Skeletal muscle tissue (tissue), 3 donors: ENCODE measurements at regions not wholly inside any gene's neighbourhood (a gene's known extent, or its start where the extent isn't known, plus 50 kb on each side); places are given as distances from the start of the nearest gene placed in this dataset.

Experiments
- H3K27ac ChIP-seq: one replicate; pipeline ENCODE4 v1.7.0; 2013; ENCODE audit warnings: mild to moderate bottlenecking, low read depth, low read length, inconsistent platforms
- H3K27me3 ChIP-seq, 3 donors: one replicate each; pipeline ENCODE4 v1.7.0; 2013; ENCODE audit warnings: low read length in 3 of 3; ENCODE audit not compliant: control insufficient read depth in 3 of 3, insufficient read depth in 3 of 3
- H3K36me3 ChIP-seq, 3 donors: one replicate each; pipeline ENCODE4 v1.7.0; 2013; ENCODE audit warnings: low read length in 3 of 3; ENCODE audit not compliant: control insufficient read depth in 3 of 3, insufficient read depth in 3 of 3
- H3K4me1 ChIP-seq, 3 donors: one replicate each; pipeline ENCODE4 v1.7.0; 2013; ENCODE audit warnings: low read length in 3 of 3, mild to moderate bottlenecking in 3 of 3; ENCODE audit not compliant: control insufficient read depth in 3 of 3, insufficient read depth in 3 of 3
- H3K4me3 ChIP-seq, 3 donors: one replicate each; pipeline ENCODE4 v1.7.0; 2013; ENCODE audit warnings: low read length in 3 of 3
- H3K9ac ChIP-seq, 3 donors: one replicate each; pipeline ENCODE4 v1.7.0; 2013; ENCODE audit warnings: low read length in 3 of 3, mild to moderate bottlenecking in 3 of 3, moderate library complexity in 2 of 3, low read depth in 1 of 3
- H3K9me3 ChIP-seq, 3 donors: one replicate each; pipeline ENCODE4 v1.7.0; 2013; ENCODE audit warnings: low read length in 3 of 3; ENCODE audit not compliant: control insufficient read depth in 3 of 3
- donor health status: Osteomylitis.

DNA sequence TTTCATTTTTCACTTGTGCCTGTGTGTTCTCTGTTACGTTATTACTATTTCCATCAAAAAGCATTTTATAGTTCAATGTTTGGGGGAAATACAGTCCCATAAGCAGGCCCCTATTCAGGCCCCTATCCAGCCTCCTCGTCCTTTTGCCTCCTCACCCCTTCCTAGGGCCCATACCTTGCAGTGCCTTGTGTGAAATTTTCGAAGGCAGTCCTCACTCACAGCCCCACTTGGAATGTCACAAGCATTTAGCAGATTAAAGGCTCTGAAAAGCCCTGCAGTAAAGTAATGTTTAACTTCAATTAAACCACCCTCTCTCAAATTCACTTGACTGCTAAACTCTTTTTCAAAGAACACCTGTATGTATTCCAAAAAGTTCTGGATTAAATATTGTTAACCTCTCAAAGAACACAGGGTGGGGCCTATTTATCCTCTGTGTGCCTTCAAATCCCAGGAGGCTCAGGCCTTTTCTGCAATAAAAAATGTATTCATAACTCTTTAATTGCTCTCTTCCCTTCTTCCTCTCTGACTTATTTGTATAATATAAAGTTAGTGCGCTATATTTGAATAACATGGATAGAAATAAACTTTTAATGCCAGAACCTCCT is 202.5 kb downstream of the FOXA2 start:
- H3K9ac ChIP-seq, result no peak overlapping the region
- H3K4me3 ChIP-seq, result no peak overlapping the region
- H3K9me3 ChIP-seq, result no peaks in the 10 kb centered on the region
- no peak overlapping the region for H3K27ac ChIP-seq
- H3K4me1 ChIP-seq, result peaks cover 0 to 8% (median 4%) of the 10 kb centered on the region in 3 donors
- H3K36me3 ChIP-seq, result no peaks in the 10 kb centered on the region
- no peaks in the 10 kb centered on the region for H3K27me3 ChIP-seq

DNA sequence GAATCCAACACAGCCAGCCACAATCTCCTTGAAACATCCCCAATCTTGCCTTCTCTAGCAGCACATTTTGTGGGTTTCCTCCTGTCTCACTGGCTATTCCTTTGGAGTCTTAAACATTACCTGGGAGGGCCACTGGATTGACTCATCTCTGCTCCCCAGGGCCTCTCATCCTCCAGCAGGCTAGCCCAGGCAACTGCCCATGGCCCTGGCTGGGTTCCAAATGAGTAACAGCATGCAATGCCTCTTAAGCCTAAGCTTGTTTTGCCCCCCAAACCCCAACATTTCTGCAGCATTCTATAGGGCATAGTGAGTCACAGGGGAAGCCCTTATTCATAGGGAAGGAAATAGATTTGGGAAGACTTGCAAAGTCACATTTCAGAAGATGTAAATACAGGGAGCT is 204.9 kb downstream of the FOXA2 start:
- H3K36me3 ChIP-seq, result no peaks in the 10 kb centered on the region
- no peak overlapping the region for H3K27ac ChIP-seq

DNA sequence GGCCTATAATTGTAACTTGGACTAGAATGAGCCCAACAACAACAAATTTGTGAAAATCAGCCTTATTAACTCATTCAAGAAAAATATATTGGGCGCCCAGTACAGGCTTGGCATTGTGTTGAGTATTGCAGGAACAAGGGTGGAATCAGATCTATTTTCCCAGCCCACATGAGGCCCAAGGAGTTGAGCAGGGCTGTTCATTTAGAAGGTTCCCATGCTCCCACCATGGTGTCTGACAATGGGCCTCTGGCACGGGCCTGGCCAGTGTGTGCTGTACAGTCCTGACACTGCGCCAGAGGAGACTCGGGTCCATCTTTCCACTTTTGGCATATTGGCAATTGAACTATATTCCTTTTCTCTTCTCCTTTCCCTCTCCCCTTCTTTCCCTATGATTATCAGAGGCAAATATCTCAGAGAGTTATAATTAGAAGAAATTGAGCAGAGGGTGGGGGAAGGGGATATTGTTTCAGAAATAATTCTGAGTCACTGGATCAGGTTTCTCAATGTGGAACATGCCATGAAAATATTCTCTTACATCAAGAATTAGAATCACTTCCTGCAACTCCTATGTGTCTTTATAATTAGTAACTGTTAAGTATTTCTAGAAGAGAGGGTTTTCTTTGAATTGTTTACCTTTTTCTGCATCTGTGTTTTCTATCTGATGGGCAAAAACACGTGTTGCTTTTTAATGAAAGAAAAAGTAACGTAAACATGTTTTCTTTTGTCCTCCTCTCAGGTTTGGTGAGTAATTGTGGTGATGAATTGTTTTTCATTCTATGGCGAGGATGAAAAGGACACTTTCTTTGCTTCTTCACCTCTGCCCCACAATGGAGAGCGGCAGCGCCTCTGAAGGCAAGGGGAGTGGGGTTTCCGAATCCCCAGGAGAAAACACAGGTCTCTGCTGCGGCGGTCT is 209.4 kb downstream of the FOXA2 start:
- H3K9ac ChIP-seq, result peak overlapping the region in 1 of 3 donors; percentile 27
- peak overlapping the region in 2 of 3 donors; percentile 15 to 45 for H3K4me3 ChIP-seq
- H3K36me3 ChIP-seq, result no peaks in the 10 kb centered on the region
- peak overlapping the region; percentile 71 for H3K27ac ChIP-seq
- peaks cover 25 to 44% (median 34%) of the 10 kb centered on the region in 3 donors for H3K4me1 ChIP-seq
- no peaks in the 10 kb centered on the region for H3K9me3 ChIP-seq
- H3K27me3 ChIP-seq, result peaks cover 0 to 2% (median 0%) of the 10 kb centered on the region in 3 donors

More for the DNA sequence above, 204.9 kb downstream of the FOXA2 start:
- H3K4me1 ChIP-seq, result peaks cover 7 to 19% (median 15%) of the 10 kb centered on the region in 3 donors
- H3K9ac ChIP-seq, result no peak overlapping the region
- no peaks in the 10 kb centered on the region for H3K9me3 ChIP-seq
- H3K4me3 ChIP-seq, result no peak overlapping the region
- peaks cover 0 to 2% (median 0%) of the 10 kb centered on the region in 3 donors for H3K27me3 ChIP-seq

GRCh38 chr20:22374066-22374465 is 210.3 kb downstream of the FOXA2 start:
- no peak overlapping the region for H3K27ac ChIP-seq
- H3K4me1 ChIP-seq, result peaks cover 25 to 44% (median 34%) of the 10 kb centered on the region in 3 donors

GRCh38 chr20:22373164-22373895 is 211.0 kb downstream of the FOXA2 start:
- no peaks in the 10 kb centered on the region for H3K36me3 ChIP-seq
- no peak overlapping the region for H3K9ac ChIP-seq
- H3K4me1 ChIP-seq, result peaks cover 25 to 44% (median 34%) of the 10 kb centered on the region in 3 donors
- H3K9me3 ChIP-seq, result no peaks in the 10 kb centered on the region
- no peak overlapping the region for H3K27ac ChIP-seq
- peaks cover 0 to 2% (median 0%) of the 10 kb centered on the region in 3 donors for H3K27me3 ChIP-seq
- H3K4me3 ChIP-seq, result no peak overlapping the region

More at GRCh38 chr20:22374066-22374465, 210.3 kb downstream of the FOXA2 start:
- Histone ChIP-seq H3K4me3 (no peak overlapping the region), H3K36me3 (no peaks in the 10 kb centered on the region), H3K9me3 (no peaks in the 10 kb centered on the region), H3K9ac (no peak overlapping the region), H3K27me3 (peaks cover 0 to 2% (median 0%) of the 10 kb centered on the region in 3 donors)

DNA sequence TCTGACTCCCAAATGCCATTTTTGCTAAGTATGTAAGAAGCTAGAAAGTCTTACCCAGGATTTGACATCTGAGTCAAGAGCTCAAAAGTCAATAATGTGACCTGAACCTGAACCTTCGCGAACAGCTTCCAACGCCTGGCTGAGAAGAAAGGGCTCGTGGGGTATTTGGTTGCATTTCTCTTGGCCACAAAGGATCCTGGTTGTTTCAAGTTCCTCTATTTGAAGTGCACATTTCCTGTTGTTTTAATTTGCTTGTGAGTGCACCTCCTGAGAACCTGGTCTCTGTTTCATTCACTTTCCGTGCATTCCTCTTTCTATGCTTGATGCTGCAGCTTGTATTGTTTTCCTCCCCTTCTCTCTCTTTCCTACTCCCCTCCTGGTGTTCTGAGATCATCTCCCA is 212.5 kb downstream of the FOXA2 start:
- Histone ChIP-seq H3K9me3 (no peaks in the 10 kb centered on the region), H3K4me3 (no peak overlapping the region), H3K27me3 (peaks cover 0 to 2% (median 0%) of the 10 kb centered on the region in 3 donors), H3K27ac (no peak overlapping the region), H3K36me3 (no peaks in the 10 kb centered on the region), H3K4me1 (peaks cover 25 to 44% (median 34%) of the 10 kb centered on the region in 3 donors), H3K9ac (no peak overlapping the region)

DNA sequence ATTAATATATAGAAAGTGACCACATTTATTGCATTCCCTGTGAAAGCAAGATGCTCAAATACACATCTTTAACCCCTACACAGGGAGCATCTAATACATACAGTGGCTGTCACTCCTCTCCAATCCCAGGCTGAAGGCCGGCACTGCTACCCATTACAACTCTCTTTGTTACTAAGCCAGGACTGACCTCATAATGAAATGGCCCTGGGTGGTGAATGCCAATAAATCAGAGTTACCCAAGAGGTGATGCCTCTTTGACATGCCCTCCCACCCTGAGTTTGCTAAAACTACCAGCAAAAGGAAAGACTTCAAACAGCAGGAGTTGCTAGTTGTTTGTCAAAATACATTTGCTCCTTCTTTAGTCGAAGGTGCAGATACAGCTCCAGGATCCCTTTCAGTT is 214.2 kb downstream of the FOXA2 start:
- Histone ChIP-seq H3K4me3 (no peak overlapping the region), H3K9me3 (no peaks in the 10 kb centered on the region), H3K9ac (no peak overlapping the region), H3K27me3 (peaks cover 0 to 2% (median 0%) of the 10 kb centered on the region in 3 donors), H3K27ac (no peak overlapping the region), H3K4me1 (peaks cover 23 to 39% (median 28%) of the 10 kb centered on the region in 3 donors), H3K36me3 (no peaks in the 10 kb centered on the region)

DNA sequence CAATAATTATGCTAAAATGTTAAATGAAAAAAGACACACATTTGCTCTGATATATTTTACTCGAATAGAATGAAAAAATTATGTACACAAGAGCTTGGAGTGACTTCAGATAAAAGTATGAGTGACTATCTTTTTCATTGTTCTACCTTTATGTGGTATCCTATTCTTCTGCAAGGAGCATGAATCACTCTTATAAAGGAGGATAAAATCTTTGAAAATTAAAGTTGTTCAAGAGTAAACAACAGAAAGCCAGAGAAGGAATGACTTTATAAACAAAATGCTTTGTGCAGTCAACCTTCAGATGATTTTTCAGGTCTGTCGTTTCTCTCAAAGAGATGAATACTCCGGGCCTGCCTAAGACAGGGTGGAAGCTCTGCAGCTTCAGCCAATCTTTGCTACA is 215.3 kb downstream of the FOXA2 start:
- no peak overlapping the region for H3K27ac ChIP-seq
- peaks cover 17 to 32% (median 21%) of the 10 kb centered on the region in 3 donors for H3K4me1 ChIP-seq
- H3K4me3 ChIP-seq, result no peak overlapping the region
- no peaks in the 10 kb centered on the region for H3K36me3 ChIP-seq
- no peak overlapping the region for H3K9ac ChIP-seq
- H3K9me3 ChIP-seq, result no peaks in the 10 kb centered on the region
- no peaks in the 10 kb centered on the region for H3K27me3 ChIP-seq

- Histone ChIP-seq H3K9me3 (no peaks in the 10 kb centered on the region), H3K27me3 (no peaks in the 10 kb centered on the region), H3K9ac (no peak overlapping the region), H3K27ac (no peak overlapping the region), H3K4me1 (peaks cover 12 to 23% (median 14%) of the 10 kb centered on the region in 3 donors), H3K4me3 (no peak overlapping the region), H3K36me3 (no peaks in the 10 kb centered on the region)
These were observed 216.1 kb downstream of the FOXA2 start for GRCh38 chr20:22368235-22368634.
